ENCODE measurements at regions not wholly inside any gene's neighbourhood (a gene's known extent, or its start where the extent isn't known, plus 50 kb on each side); places are given as distances from the start of the nearest gene placed in this dataset.
A peak's percentile ranks its signal among the peaks of the same experiment; 100 is the strongest.

DNA sequence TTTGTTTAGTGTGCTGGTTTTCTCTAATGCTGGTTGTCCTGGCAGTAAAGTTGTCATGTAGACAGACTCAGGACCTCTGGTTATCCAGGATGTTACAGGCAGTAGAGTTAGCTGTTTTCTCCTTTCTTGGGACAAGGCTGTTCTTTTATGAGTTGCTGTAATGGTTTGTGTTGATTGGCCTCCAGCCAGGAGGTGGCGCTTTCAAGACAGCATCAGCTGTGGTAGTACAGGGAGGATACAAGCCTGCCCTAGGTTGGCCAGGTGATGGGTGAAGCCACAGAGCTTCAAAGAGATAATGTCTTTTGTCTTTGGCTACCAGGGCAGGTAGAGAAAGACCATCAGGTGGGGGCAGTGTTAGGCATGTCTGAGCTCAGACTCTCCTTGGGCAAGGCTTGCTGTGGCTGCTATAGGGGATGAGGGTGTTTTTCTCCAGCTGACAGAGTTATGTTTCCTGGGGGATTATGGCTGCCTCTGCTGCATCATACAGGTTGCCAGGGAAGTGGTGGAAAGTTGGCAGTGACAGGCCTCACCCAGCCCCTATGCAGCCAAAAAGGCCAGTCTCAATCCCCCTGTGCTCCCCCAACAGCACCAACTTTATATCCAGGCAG lies 127.2 kb upstream of the TAB2 start:
- 53 to 79% (median 67%) methylated on average over 1 of the region's 1 CpG for WGBS, 5 donors
- no peak for TF ChIP-seq EP300 (IDR thresholded peaks at IDR 0.05)
- TF ChIP-seq, protein P1, sequence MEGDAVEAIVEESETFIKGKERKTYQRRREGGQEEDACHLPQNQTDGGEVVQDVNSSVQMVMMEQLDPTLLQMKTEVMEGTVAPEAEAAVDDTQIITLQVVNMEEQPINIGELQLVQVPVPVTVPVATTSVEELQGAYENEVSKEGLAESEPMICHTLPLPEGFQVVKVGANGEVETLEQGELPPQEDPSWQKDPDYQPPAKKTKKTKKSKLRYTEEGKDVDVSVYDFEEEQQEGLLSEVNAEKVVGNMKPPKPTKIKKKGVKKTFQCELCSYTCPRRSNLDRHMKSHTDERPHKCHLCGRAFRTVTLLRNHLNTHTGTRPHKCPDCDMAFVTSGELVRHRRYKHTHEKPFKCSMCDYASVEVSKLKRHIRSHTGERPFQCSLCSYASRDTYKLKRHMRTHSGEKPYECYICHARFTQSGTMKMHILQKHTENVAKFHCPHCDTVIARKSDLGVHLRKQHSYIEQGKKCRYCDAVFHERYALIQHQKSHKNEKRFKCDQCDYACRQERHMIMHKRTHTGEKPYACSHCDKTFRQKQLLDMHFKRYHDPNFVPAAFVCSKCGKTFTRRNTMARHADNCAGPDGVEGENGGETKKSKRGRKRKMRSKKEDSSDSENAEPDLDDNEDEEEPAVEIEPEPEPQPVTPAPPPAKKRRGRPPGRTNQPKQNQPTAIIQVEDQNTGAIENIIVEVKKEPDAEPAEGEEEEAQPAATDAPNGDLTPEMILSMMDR (IDR thresholded peaks at IDR 0.05) = peak in 1 of 7 experiments; percentile 5
- Histone ChIP-seq H3K36me3 (no peaks in the 10 kb centered on the region), H3K27ac (no peak overlapping the region), H3K27me3 (no peaks in the 10 kb centered on the region), H3K9me3 (peaks cover 0 to 24% (median 6%) of the 10 kb centered on the region in 4 donors), H3K4me3 (no peak overlapping the region), H3K4me1 (no peaks in the 10 kb centered on the region)
- intact Hi-C loops (cut with DNase I; ENCODE audit: low total_unique reads) = no loop called here
- peak; percentile 30 to 54 for DNase-seq

DNA sequence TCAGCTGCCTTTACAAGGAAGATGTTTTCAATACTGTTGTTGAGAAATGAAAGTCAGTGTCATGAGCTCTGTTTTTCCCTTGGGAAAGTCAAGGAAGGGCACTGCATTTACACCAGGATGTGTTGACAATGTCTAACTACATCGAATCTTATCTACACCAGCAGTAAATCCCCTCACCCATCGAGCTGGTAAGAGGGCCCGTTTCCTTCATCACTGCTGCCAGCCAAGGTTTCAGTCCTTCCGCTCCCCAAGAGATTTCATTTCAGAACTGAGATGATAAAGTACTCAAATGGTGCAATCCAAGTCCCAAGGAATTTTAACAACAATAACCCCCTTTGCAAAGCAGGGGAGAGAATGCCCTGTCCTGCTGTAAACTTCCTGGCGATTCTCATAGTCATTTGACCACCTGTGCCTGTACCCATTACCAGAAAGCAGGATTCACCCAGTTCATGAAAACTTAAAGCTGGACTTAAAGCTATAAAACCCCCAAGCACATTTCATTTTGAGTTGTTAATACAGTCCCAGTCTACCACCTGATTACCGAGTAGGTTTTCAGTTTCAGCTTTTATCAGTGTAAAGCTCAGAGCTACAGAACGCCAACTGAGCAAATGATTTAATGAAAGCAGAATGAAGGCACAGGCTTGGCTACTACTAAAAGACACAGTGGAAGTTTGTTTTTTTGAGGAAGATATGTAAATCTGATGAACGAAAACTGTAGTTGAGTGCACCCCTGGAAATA lies 122.5 kb upstream of the TAB2 start:
- intact Hi-C loops (cut with DNase I; ENCODE audit: low total_unique reads) = no loop called here
- WGBS, 5 donors = 72 to 77% (median 74%) methylated on average over 8 of the region's 8 CpGs

DNA sequence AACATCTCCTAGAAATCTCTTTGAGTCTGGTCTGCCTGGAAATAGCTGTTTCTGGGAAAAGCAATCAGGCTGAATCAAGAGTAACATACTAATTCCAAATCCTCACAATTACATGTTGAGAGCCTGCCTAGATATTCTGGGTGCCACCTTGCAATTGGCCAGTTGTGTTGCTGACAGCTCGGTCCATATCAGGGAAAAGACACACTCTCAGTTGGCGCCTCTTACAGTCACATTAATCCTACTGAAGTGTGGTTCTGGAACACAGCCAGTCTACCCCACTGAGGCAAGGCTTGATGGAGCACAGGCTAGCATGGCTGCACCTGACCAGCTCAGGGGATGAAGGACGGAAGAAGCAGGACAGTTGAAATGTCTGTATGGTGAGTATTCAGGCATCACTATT lies 121.4 kb upstream of the TAB2 start:
- Histone ChIP-seq H3K27me3 (no peaks in the 10 kb centered on the region), H3K36me3 (no peaks in the 10 kb centered on the region), H3K4me3 (no peak overlapping the region), H3K4me1 (no peaks in the 10 kb centered on the region), H3K9me3 (peaks cover 0 to 29% (median 12%) of the 10 kb centered on the region in 4 donors), H3K27ac (no peak overlapping the region)
- intact Hi-C loops (cut with DNase I; ENCODE audit: low total_unique reads) = no loop called here
- 90 to 97% (median 94%) methylated on average over 3 of the region's 3 CpGs for WGBS, 5 donors
- no peak for DNase-seq
- TF ChIP-seq POLR2AphosphoS5 (IDR thresholded peaks at IDR 0.05) = no peak
- TF ChIP-seq POLR2A (IDR thresholded peaks at IDR 0.05) = no peak
- TF ChIP-seq, protein P1 (IDR thresholded peaks at IDR 0.05) = no peak
- TF ChIP-seq EP300 (IDR thresholded peaks at IDR 0.05) = no peak

More for the DNA sequence above, 122.5 kb upstream of the TAB2 start:
- H3K4me3 ChIP-seq = no peak overlapping the region
- no peak overlapping the region for H3K27ac ChIP-seq
- no peak for DNase-seq
- no peaks in the 10 kb centered on the region for H3K27me3 ChIP-seq
- H3K9me3 ChIP-seq = peaks cover 0 to 22% (median 12%) of the 10 kb centered on the region in 4 donors
- H3K4me1 ChIP-seq = no peaks in the 10 kb centered on the region
- H3K36me3 ChIP-seq = no peaks in the 10 kb centered on the region
- TF ChIP-seq, protein P1 (IDR thresholded peaks at IDR 0.05) = no peak
- TF ChIP-seq EP300 (IDR thresholded peaks at IDR 0.05) (no peak), POLR2AphosphoS5 (IDR thresholded peaks at IDR 0.05) (no peak), POLR2A (IDR thresholded peaks at IDR 0.05) (no peak)

DNA sequence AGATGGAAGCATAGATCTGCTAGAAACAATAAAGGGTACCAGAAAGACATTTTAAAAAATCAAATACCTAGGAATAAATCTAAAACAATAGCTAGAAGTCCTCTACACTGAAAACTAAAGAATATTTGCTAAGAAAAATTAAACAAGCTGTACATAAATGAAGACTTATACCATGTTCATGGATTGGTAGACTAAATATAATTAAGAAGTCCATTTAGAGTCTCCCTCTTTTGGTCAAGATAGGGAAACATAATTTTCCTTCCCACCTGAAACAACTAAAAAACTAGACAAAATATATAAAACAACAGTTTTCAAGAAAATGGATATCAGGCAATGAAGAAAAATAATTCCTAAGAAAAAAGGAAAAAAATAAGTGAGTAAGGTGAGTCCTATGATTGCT lies 120.0 kb upstream of the TAB2 start:
- intact Hi-C loops (cut with DNase I; ENCODE audit: low total_unique reads) = no loop called here

More for the DNA sequence above, 120.0 kb upstream of the TAB2 start:
- no peaks in the 10 kb centered on the region for H3K36me3 ChIP-seq
- H3K27ac ChIP-seq = no peak overlapping the region
- H3K9me3 ChIP-seq = peaks cover 0 to 29% (median 12%) of the 10 kb centered on the region in 4 donors
- no peak overlapping the region for H3K4me3 ChIP-seq
- H3K4me1 ChIP-seq = no peaks in the 10 kb centered on the region
- no peaks in the 10 kb centered on the region for H3K27me3 ChIP-seq
- TF ChIP-seq POLR2A (IDR thresholded peaks at IDR 0.05) = no peak
- TF ChIP-seq, protein P1 (IDR thresholded peaks at IDR 0.05) = no peak
- TF ChIP-seq EP300 (IDR thresholded peaks at IDR 0.05) = no peak
- no peak for TF ChIP-seq POLR2AphosphoS5 (IDR thresholded peaks at IDR 0.05)
- DNase-seq = no peak
